HEK293T (cell line): ENCODE measurements at regions not wholly inside any gene's neighbourhood (a gene's known extent, or its start where the extent isn't known, plus 50 kb on each side); places are given as distances from the start of the nearest gene placed in this dataset.

Experiments used
- ARNT ChIP-seq: fragments of 450-650 bp; IDR thresholded peaks from 2 replicates; pipeline ENCODE4 v1.6.1; 2017; ENCODE audit warnings: mild to moderate bottlenecking
- BHLHE40 ChIP-seq: fragments of 450-650 bp; IDR thresholded peaks from 2 replicates; pipeline ENCODE4 v1.6.1; 2016; ENCODE audit warnings: mild to moderate bottlenecking, moderate library complexity, borderline replicate concordance
- ELF4 ChIP-seq: fragments of 450-650 bp; IDR thresholded peaks from 2 replicates; pipeline ENCODE4 v1.6.1; 2017; ENCODE audit warnings: antibody characterized with exemption
- FOXK2 ChIP-seq: fragments of 450-650 bp; IDR thresholded peaks from 2 replicates; pipeline ENCODE4 v1.6.1; 2016; ENCODE audit warnings: mild to moderate bottlenecking
- FOXM1 ChIP-seq: fragments of 450-650 bp; IDR thresholded peaks from 2 replicates; pipeline ENCODE4 v1.6.1; 2017; ENCODE audit warnings: mild to moderate bottlenecking, borderline replicate concordance
- LEF1 ChIP-seq: fragments of 450-650 bp; IDR thresholded peaks from 2 replicates; pipeline ENCODE4 v1.6.1; 2017; ENCODE audit warnings: mild to moderate bottlenecking, borderline replicate concordance
- NFRKB ChIP-seq: fragments of 450-650 bp; IDR thresholded peaks from 2 replicates; pipeline ENCODE4 v1.6.1; 2016; ENCODE audit warnings: mild to moderate bottlenecking, moderate library complexity
- SP1 ChIP-seq: fragments of 450-650 bp; IDR thresholded peaks from 2 replicates; pipeline ENCODE4 v1.6.1; 2017
- SUZ12 ChIP-seq: fragments of 450-650 bp; IDR thresholded peaks from 2 replicates; pipeline ENCODE4 v1.6.1; 2016; ENCODE audit warnings: mild to moderate bottlenecking
- TARDBP ChIP-seq: fragments of 450-650 bp; IDR thresholded peaks from 2 replicates; pipeline ENCODE4 v1.6.1; 2016
- ZNF384 ChIP-seq: fragments of 450-650 bp; IDR thresholded peaks from 2 replicates; pipeline ENCODE4 v1.6.1; 2016
- TF ChIP-seq, protein P1 (sequence below): fragments of 450-650 bp; IDR thresholded peaks from 2 replicates; pipeline ENCODE4 v1.6.1; 2016

GRCh38 chr3:10582733-10583132 lies 77.3 kb upstream of the ATP2B2 start:
- no peak for TF ChIP-seq BHLHE40
- TF ChIP-seq NFRKB, result no peak
- TF ChIP-seq LEF1, result no peak
- TF ChIP-seq ZNF384, result no peak
- no peak for TF ChIP-seq ARNT
- TF ChIP-seq TARDBP, result no peak
- no peak for TF ChIP-seq SP1
- no peak for TF ChIP-seq FOXK2
- no peak for TF ChIP-seq FOXM1
- no peak for TF ChIP-seq ELF4
- no peak for TF ChIP-seq SUZ12
- TF ChIP-seq, protein P1, sequence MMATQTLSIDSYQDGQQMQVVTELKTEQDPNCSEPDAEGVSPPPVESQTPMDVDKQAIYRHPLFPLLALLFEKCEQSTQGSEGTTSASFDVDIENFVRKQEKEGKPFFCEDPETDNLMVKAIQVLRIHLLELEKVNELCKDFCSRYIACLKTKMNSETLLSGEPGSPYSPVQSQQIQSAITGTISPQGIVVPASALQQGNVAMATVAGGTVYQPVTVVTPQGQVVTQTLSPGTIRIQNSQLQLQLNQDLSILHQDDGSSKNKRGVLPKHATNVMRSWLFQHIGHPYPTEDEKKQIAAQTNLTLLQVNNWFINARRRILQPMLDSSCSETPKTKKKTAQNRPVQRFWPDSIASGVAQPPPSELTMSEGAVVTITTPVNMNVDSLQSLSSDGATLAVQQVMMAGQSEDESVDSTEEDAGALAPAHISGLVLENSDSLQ, result no peak
